Nephron (organoid): ENCODE measurements at regions not wholly inside any gene's neighbourhood (a gene's known extent, or its start where the extent isn't known, plus 50 kb on each side); places are given as distances from the start of the nearest gene placed in this dataset.

Source experiments
- H3K27ac Mint-ChIP-seq, 3 experiments: 2 replicates each; pipeline ENCODE4 v1.8.0; 2020; ENCODE audit warnings: mixed read lengths in 3 of 3, mild to moderate bottlenecking in 2 of 3, moderate library complexity in 1 of 3
- H3K27me3 Mint-ChIP-seq: 2 replicates; pipeline ENCODE4 v1.8.0; 2021; ENCODE audit warnings: low read depth, mild to moderate bottlenecking, moderate library complexity, mixed read lengths
- H3K36me3 Mint-ChIP-seq: 2 replicates; pipeline ENCODE4 v1.8.0; 2020; ENCODE audit warnings: low read depth, mixed read lengths
- H3K4me1 Mint-ChIP-seq: 2 replicates; pipeline ENCODE4 v1.8.0; 2020; ENCODE audit warnings: mixed read lengths
- H3K4me3 Mint-ChIP-seq, 3 experiments: 2 replicates each; pipeline ENCODE4 v1.8.0; 2020; ENCODE audit warnings: mild to moderate bottlenecking in 3 of 3, mixed read lengths in 3 of 3, moderate library complexity in 2 of 3
- H3K9me3 Mint-ChIP-seq: 2 replicates; pipeline ENCODE4 v1.8.0; 2020; ENCODE audit warnings: mixed read lengths
- TF ChIP-seq, protein P1 (sequence below), 3 experiments: fragments of 200-600 bp; sonication (generic); IDR thresholded peaks; one replicate each; pipeline ENCODE4 v1.5.0; 2021; ENCODE audit warnings: antibody characterized with exemption in 3 of 3; ENCODE audit not compliant: unreplicated experiment in 3 of 3

DNA sequence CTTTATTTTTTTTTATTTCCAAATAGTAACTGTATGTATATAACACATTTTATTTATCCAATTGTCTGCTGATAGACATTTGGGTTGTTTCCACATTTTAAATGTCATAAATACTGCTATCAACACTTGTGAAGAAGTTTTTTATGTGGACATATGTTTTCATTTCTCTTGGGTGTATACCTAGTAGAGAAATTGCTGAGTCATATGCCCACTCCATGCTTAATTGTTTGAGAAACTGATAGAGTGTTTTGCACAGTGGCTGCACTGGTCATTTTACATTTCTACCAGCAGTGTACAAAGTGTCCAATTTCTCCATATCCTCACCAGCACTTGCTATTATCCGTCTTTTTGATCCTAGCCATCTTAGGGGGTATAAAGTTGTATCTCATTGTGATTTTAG is 567.8 kb downstream of the GBA3 start:
- no peaks in the 10 kb centered on the region for H3K27me3 Mint-ChIP-seq
- H3K36me3 Mint-ChIP-seq = no peaks in the 10 kb centered on the region
- H3K4me1 Mint-ChIP-seq = no peaks in the 10 kb centered on the region
- H3K4me3 Mint-ChIP-seq = no peak overlapping the region
- TF ChIP-seq, protein P1, sequence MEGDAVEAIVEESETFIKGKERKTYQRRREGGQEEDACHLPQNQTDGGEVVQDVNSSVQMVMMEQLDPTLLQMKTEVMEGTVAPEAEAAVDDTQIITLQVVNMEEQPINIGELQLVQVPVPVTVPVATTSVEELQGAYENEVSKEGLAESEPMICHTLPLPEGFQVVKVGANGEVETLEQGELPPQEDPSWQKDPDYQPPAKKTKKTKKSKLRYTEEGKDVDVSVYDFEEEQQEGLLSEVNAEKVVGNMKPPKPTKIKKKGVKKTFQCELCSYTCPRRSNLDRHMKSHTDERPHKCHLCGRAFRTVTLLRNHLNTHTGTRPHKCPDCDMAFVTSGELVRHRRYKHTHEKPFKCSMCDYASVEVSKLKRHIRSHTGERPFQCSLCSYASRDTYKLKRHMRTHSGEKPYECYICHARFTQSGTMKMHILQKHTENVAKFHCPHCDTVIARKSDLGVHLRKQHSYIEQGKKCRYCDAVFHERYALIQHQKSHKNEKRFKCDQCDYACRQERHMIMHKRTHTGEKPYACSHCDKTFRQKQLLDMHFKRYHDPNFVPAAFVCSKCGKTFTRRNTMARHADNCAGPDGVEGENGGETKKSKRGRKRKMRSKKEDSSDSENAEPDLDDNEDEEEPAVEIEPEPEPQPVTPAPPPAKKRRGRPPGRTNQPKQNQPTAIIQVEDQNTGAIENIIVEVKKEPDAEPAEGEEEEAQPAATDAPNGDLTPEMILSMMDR (IDR thresholded peaks at IDR 0.05; ENCODE audit: unreplicated experiment in 3 of 3) = no peak
- peaks cover 2% of the 10 kb centered on the region for H3K9me3 Mint-ChIP-seq
- no peak overlapping the region for H3K27ac Mint-ChIP-seq

DNA sequence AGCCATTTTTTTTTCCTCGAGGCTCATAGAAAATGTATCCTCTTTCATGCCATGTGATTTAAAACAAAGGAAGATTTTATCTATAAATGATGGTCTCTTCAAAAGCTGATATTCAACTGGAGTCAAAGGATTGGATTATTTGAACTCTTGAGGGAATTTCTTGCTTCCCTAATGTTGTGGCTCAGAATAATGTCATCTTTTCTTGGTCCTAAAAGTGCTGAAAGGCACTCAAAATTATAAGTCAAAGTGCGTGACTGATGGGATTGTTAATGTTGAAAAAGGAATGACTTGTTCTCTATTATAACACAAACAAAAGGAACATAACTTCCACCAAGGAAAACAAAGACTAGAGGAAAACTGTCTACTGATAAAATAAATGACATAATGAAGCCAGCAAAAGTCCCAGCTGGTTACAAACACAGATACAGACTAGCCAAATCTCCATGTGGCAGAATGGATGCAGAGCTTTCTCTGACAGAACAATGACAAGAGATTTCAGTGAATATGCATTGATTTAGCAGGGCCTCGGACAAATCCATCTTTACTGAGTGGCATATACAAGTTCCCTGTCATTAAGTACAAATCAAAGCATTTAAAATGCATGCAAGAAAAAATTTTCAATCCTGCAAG is 552.6 kb downstream of the GBA3 start:
- TF ChIP-seq, protein P1 (IDR thresholded peaks at IDR 0.05; ENCODE audit: unreplicated experiment in 3 of 3) = no peak
- no peak overlapping the region for H3K27ac Mint-ChIP-seq

GRCh38 chr4:23242962-23243361 is 550.2 kb downstream of the GBA3 start:
- no peak overlapping the region for H3K27ac Mint-ChIP-seq
- H3K9me3 Mint-ChIP-seq = no peaks in the 10 kb centered on the region
- H3K4me3 Mint-ChIP-seq = no peak overlapping the region
- no peaks in the 10 kb centered on the region for H3K27me3 Mint-ChIP-seq
- TF ChIP-seq, protein P1 (IDR thresholded peaks at IDR 0.05; ENCODE audit: unreplicated experiment in 3 of 3) = no peak
- no peaks in the 10 kb centered on the region for H3K4me1 Mint-ChIP-seq
- H3K36me3 Mint-ChIP-seq = no peaks in the 10 kb centered on the region

More for the DNA sequence above, 552.6 kb downstream of the GBA3 start:
- no peaks in the 10 kb centered on the region for H3K4me1 Mint-ChIP-seq
- H3K9me3 Mint-ChIP-seq = no peaks in the 10 kb centered on the region
- no peaks in the 10 kb centered on the region for H3K27me3 Mint-ChIP-seq
- H3K4me3 Mint-ChIP-seq = no peak overlapping the region
- H3K36me3 Mint-ChIP-seq = no peaks in the 10 kb centered on the region

- no peak overlapping the region for H3K4me3 Mint-ChIP-seq
- H3K9me3 Mint-ChIP-seq = no peaks in the 10 kb centered on the region
- TF ChIP-seq, protein P1 (IDR thresholded peaks at IDR 0.05; ENCODE audit: unreplicated experiment in 3 of 3) = no peak
- H3K4me1 Mint-ChIP-seq = no peaks in the 10 kb centered on the region
- no peak overlapping the region for H3K27ac Mint-ChIP-seq
- H3K36me3 Mint-ChIP-seq = no peaks in the 10 kb centered on the region
- no peaks in the 10 kb centered on the region for H3K27me3 Mint-ChIP-seq
Measured at GRCh38 chr4:23241408-23241807, 548.7 kb downstream of the GBA3 start.

GRCh38 chr4:23238848-23239247 is 546.1 kb downstream of the GBA3 start:
- TF ChIP-seq, protein P1 (IDR thresholded peaks at IDR 0.05; ENCODE audit: unreplicated experiment in 3 of 3) = no peak
- Mint-ChIP-seq H3K36me3 (no peaks in the 10 kb centered on the region), H3K27me3 (no peaks in the 10 kb centered on the region), H3K9me3 (no peaks in the 10 kb centered on the region), H3K27ac (no peak overlapping the region), H3K4me3 (no peak overlapping the region), H3K4me1 (no peaks in the 10 kb centered on the region)

DNA sequence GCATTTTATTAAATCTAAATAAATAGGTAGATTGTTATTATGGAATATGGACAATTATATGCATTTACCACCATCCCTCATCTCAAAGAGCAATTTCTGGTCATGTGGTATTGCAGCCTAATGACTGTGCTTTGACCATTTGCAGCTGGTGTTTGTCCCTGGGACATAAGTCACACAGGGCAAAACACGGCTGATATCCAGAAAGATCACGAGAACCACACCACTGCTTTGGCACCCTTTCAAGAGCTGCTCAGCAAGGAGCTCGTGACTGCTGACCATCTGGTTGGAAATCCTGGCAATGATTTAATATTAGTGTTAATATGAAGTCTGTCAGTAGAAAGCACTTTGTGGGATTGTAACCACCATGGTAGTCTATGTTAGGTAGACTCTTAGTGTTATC is 545.0 kb downstream of the GBA3 start:
- no peaks in the 10 kb centered on the region for H3K4me1 Mint-ChIP-seq
- H3K9me3 Mint-ChIP-seq = no peaks in the 10 kb centered on the region
- no peaks in the 10 kb centered on the region for H3K27me3 Mint-ChIP-seq
- TF ChIP-seq, protein P1 (IDR thresholded peaks at IDR 0.05; ENCODE audit: unreplicated experiment in 3 of 3) = no peak
- H3K36me3 Mint-ChIP-seq = no peaks in the 10 kb centered on the region
- no peak overlapping the region for H3K4me3 Mint-ChIP-seq
- H3K27ac Mint-ChIP-seq = no peak overlapping the region
